Muscle layer of duodenum (tissue), 2 donors: ENCODE measurements at regions not wholly inside any gene's neighbourhood (a gene's known extent, or its start where the extent isn't known, plus 50 kb on each side); places are given as distances from the start of the nearest gene placed in this dataset.
"Not testable (repeated sequence)": the region's sequence is repeated elsewhere in the genome, so short reads cannot be mapped to it uniquely, and the experiment has no call there.

Experiments used
- H3K27ac ChIP-seq: one replicate; pipeline ENCODE4 v1.7.0; 2013; ENCODE audit warnings: mild to moderate bottlenecking, low read length
- H3K27me3 ChIP-seq: one replicate; pipeline ENCODE4 v1.7.0; 2013; ENCODE audit warnings: low read depth, mild to moderate bottlenecking, control low read depth, low read length
- H3K36me3 ChIP-seq, 2 donors: one replicate each; pipeline ENCODE4 v1.7.0; 2013; ENCODE audit warnings: low read length in 2 of 2, control low read depth in 1 of 2, mild to moderate bottlenecking in 1 of 2; ENCODE audit not compliant: insufficient read depth in 2 of 2, control insufficient read depth in 1 of 2
- H3K4me1 ChIP-seq, 2 donors: one replicate each; pipeline ENCODE4 v1.7.0; 2013; ENCODE audit warnings: low read length in 2 of 2, mild to moderate bottlenecking in 2 of 2, control low read depth in 1 of 2, moderate library complexity in 1 of 2; ENCODE audit not compliant: insufficient read depth in 2 of 2, control insufficient read depth in 1 of 2
- H3K4me3 ChIP-seq, 2 donors: one replicate each; pipeline ENCODE4 v1.7.0; 2013; ENCODE audit warnings: low read length in 2 of 2, low read depth in 1 of 2, mild to moderate bottlenecking in 1 of 2
- H3K9me3 ChIP-seq, 2 donors: one replicate each; pipeline ENCODE4 v1.7.0; 2013; ENCODE audit warnings: low read length in 2 of 2, control low read depth in 1 of 2, mild to moderate bottlenecking in 1 of 2; ENCODE audit not compliant: control insufficient read depth in 1 of 2
- donor health status: healthy.

- no peaks in the 10 kb centered on the region for H3K36me3 ChIP-seq
- H3K4me3 ChIP-seq = no peak overlapping the region
- no peak overlapping the region for H3K27ac ChIP-seq
- no peaks in the 10 kb centered on the region for H3K27me3 ChIP-seq
- no peaks in the 10 kb centered on the region for H3K9me3 ChIP-seq
- peaks cover 0 to 11% of the 10 kb centered on the region in 2 donors for H3K4me1 ChIP-seq
These were observed 258.2 kb upstream of the IRS2 start for GRCh38 chr13:110044551-110045111.

- peaks cover 0 to 4% of the 10 kb centered on the region in 2 donors for H3K4me1 ChIP-seq
- H3K36me3 ChIP-seq = no peaks in the 10 kb centered on the region
- no peak overlapping the region for H3K27ac ChIP-seq
- H3K27me3 ChIP-seq = no peaks in the 10 kb centered on the region
- no peak overlapping the region for H3K4me3 ChIP-seq
- no peaks in the 10 kb centered on the region for H3K9me3 ChIP-seq
These were observed 256.0 kb upstream of the IRS2 start for GRCh38 chr13:110042253-110042950.

GRCh38 chr13:110041638-110042037 is 255.3 kb upstream of the IRS2 start:
- not testable (repeated sequence) for H3K27ac ChIP-seq, H3K36me3 ChIP-seq, H3K4me1 ChIP-seq, H3K27me3 ChIP-seq, H3K4me3 ChIP-seq, H3K9me3 ChIP-seq

GRCh38 chr13:110037925-110038573 is 251.7 kb upstream of the IRS2 start:
- H3K4me3 ChIP-seq = no peak overlapping the region
- no peaks in the 10 kb centered on the region for H3K4me1 ChIP-seq
- no peaks in the 10 kb centered on the region for H3K27me3 ChIP-seq
- no peaks in the 10 kb centered on the region for H3K36me3 ChIP-seq
- no peak overlapping the region for H3K27ac ChIP-seq
- H3K9me3 ChIP-seq = no peaks in the 10 kb centered on the region

GRCh38 chr13:110036060-110036459 is 249.7 kb upstream of the IRS2 start:
- Histone ChIP-seq H3K9me3 (no peaks in the 10 kb centered on the region), H3K36me3 (no peaks in the 10 kb centered on the region), H3K27me3 (no peaks in the 10 kb centered on the region), H3K4me3 (no peak overlapping the region), H3K27ac (no peak overlapping the region), H3K4me1 (no peaks in the 10 kb centered on the region)

GRCh38 chr13:110034031-110034549 is 247.7 kb upstream of the IRS2 start:
- no peaks in the 10 kb centered on the region for H3K9me3 ChIP-seq
- H3K27ac ChIP-seq = no peak overlapping the region
- no peaks in the 10 kb centered on the region for H3K36me3 ChIP-seq
- H3K4me1 ChIP-seq = no peaks in the 10 kb centered on the region
- H3K4me3 ChIP-seq = no peak overlapping the region
- H3K27me3 ChIP-seq = no peaks in the 10 kb centered on the region

- no peaks in the 10 kb centered on the region for H3K27me3 ChIP-seq
- no peak overlapping the region for H3K27ac ChIP-seq
- H3K4me1 ChIP-seq = no peaks in the 10 kb centered on the region
- no peaks in the 10 kb centered on the region for H3K9me3 ChIP-seq
- no peaks in the 10 kb centered on the region for H3K36me3 ChIP-seq
- H3K4me3 ChIP-seq = no peak overlapping the region
These were observed 246.6 kb upstream of the IRS2 start for GRCh38 chr13:110032969-110033368.

GRCh38 chr13:110030394-110030928 is 244.1 kb upstream of the IRS2 start:
- Histone ChIP-seq H3K36me3 (no peaks in the 10 kb centered on the region), H3K9me3 (no peaks in the 10 kb centered on the region), H3K27ac (no peak overlapping the region), H3K27me3 (no peaks in the 10 kb centered on the region), H3K4me1 (no peaks in the 10 kb centered on the region), H3K4me3 (no peak overlapping the region)

- Histone ChIP-seq H3K27me3 (no peaks in the 10 kb centered on the region), H3K27ac (no peak overlapping the region), H3K4me3 (no peak overlapping the region), H3K4me1 (peaks cover 0 to 3% of the 10 kb centered on the region in 2 donors), H3K9me3 (no peaks in the 10 kb centered on the region), H3K36me3 (no peaks in the 10 kb centered on the region)
These were observed 242.6 kb upstream of the IRS2 start for GRCh38 chr13:110028838-110029621.

GRCh38 chr13:110028311-110028710 is 241.9 kb upstream of the IRS2 start:
- Histone ChIP-seq H3K27ac (no peak overlapping the region), H3K4me3 (no peak overlapping the region), H3K36me3 (no peaks in the 10 kb centered on the region), H3K27me3 (no peaks in the 10 kb centered on the region), H3K4me1 (peaks cover 0 to 7% of the 10 kb centered on the region in 2 donors), H3K9me3 (no peaks in the 10 kb centered on the region)
